HL-60 (cell line): ENCODE measurements at regions not wholly inside any gene's neighbourhood (a gene's known extent, or its start where the extent isn't known, plus 50 kb on each side); places are given as distances from the start of the nearest gene placed in this dataset.

Experiments
- DNase-seq, 2 experiments: peaks; one replicate each; pipeline ENCODE4 v3.0.0-alpha.2; 2010 to 2020; ENCODE audit warnings: low read depth in 1 of 2, low spot score in 1 of 2
- H3K27ac ChIP-seq: fragments of 250-450 bp; sonication (Bioruptor Pico); replicated peaks from 2 replicates; pipeline ENCODE4 v1.5.1; 2020; ENCODE audit warnings: mild to moderate bottlenecking, moderate library complexity
- H3K27me3 ChIP-seq: fragments of 250-450 bp; sonication (Bioruptor Pico); 2 replicates; pipeline ENCODE4 v1.5.1; 2021; ENCODE audit warnings: mild to moderate bottlenecking, moderate library complexity; ENCODE audit not compliant: insufficient read depth, poor library complexity, severe bottlenecking
- H3K4me3 ChIP-seq: replicated peaks from 2 replicates; pipeline ENCODE4 v1.5.1; 2011; ENCODE audit warnings: mild to moderate bottlenecking, control low read depth, low read length; ENCODE audit not compliant: insufficient read depth
- CTCF ChIP-seq: IDR thresholded peaks from one replicate; pipeline ENCODE4 v1.5.1; 2011; ENCODE audit warnings: low read length, control low read depth, inconsistent platforms; ENCODE audit not compliant: insufficient read depth
- GABPA ChIP-seq: IDR thresholded peaks from 2 replicates; pipeline ENCODE4 v1.6.1; 2012; ENCODE audit warnings: low read depth
- POLR2AphosphoS5 ChIP-seq: IDR thresholded peaks from 2 replicates; pipeline ENCODE4 v1.6.1; 2012; ENCODE audit warnings: low read depth
- REST ChIP-seq: IDR thresholded peaks from 2 replicates; pipeline ENCODE4 v1.6.1; 2012; ENCODE audit warnings: low read depth; ENCODE audit not compliant: insufficient replicate concordance
- SPI1 ChIP-seq: IDR thresholded peaks from 2 replicates; pipeline ENCODE4 v1.6.1; 2012; ENCODE audit warnings: low read depth, mild to moderate bottlenecking, borderline replicate concordance

DNA sequence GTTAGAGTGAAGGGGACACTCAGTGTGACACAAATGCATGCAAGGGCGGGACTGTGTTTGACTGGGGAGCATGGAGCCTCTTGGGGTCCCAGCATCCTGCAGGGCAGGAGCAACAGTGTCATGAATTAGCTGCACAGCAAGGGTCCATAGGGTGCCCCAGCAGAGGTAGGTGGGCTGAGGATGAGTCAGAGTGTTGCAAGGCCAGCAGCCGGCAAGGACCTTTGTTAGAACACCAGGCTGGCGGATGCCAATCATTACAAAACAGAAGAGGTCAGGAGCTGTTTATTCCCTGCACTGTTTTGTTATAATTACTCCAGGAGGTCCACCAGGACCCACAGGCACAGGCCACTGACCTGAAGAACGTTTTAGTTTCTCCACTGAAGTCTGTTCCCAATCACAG is 362.2 kb upstream of the DUSP10 start:
- H3K4me3 ChIP-seq: no peak overlapping the region
- TF ChIP-seq POLR2AphosphoS5 (no peak), CTCF (no peak), SPI1 (no peak), GABPA (no peak), REST (no peak)
- no peak overlapping the region for H3K27ac ChIP-seq
- DNase-seq: no peak
- H3K27me3 ChIP-seq: no peaks in the 10 kb centered on the region

- Histone ChIP-seq H3K27ac (no peak overlapping the region), H3K4me3 (no peak overlapping the region), H3K27me3 (no peaks in the 10 kb centered on the region)
- DNase-seq: no peak
- no peak for TF ChIP-seq SPI1
- no peak for TF ChIP-seq POLR2AphosphoS5
- TF ChIP-seq CTCF: no peak
- TF ChIP-seq GABPA: no peak
- TF ChIP-seq REST: no peak
Measured at GRCh38 chr1:222099746-222100145, 357.9 kb upstream of the DUSP10 start.

GRCh38 chr1:222098404-222098803 is 356.5 kb upstream of the DUSP10 start:
- Histone ChIP-seq H3K4me3 (no peak overlapping the region), H3K27ac (no peak overlapping the region), H3K27me3 (no peaks in the 10 kb centered on the region)
- no peak for DNase-seq
- TF ChIP-seq GABPA: no peak
- no peak for TF ChIP-seq SPI1
- TF ChIP-seq CTCF: no peak
- TF ChIP-seq REST: no peak
- TF ChIP-seq POLR2AphosphoS5: no peak
